Gastrocnemius medialis (tissue), 4 donors: ENCODE measurements at regions not wholly inside any gene's neighbourhood (a gene's known extent, or its start where the extent isn't known, plus 50 kb on each side); places are given as distances from the start of the nearest gene placed in this dataset.

Experiments used
- CTCF ChIP-seq, 5 experiments: fragments of 450-650 bp in 3 of 5; fragments of 200-600 bp in 2 of 5; sonication (generic) in 2 of 5; IDR thresholded peaks in 4 of 5; conservative IDR thresholded peaks in 1 of 5; 1 replicate in 4 of 5; 2 replicates in 1 of 5; pipeline ENCODE4 v1.5.1; 2016 to 2019; ENCODE audit warnings: antibody characterized with exemption in 5 of 5, mild to moderate bottlenecking in 3 of 5, moderate library complexity in 3 of 5
- POLR2A ChIP-seq, 2 donors: fragments of 450-650 bp; IDR thresholded peaks; one replicate each; pipeline ENCODE4 v1.6.1; 2017; ENCODE audit warnings: antibody characterized with exemption in 2 of 2, mild to moderate bottlenecking in 2 of 2, moderate library complexity in 2 of 2

- TF ChIP-seq POLR2A (IDR thresholded peaks at IDR 0.05) (no peak), CTCF (IDR thresholded peaks at IDR 0.05 in 4 of 5, conservative IDR thresholded peaks at IDR 0.05 in 1 of 5) (no peak)
Measured at GRCh38 chr2:183780072-183780471, 655.8 kb downstream of the NUP35 start.
